ENCODE measurements at regions not wholly inside any gene's neighbourhood (a gene's known extent, or its start where the extent isn't known, plus 50 kb on each side); places are given as distances from the start of the nearest gene placed in this dataset.
"Not testable (repeated sequence)": the region's sequence is repeated elsewhere in the genome, so short reads cannot be mapped to it uniquely, and the experiment has no call there.

DNA sequence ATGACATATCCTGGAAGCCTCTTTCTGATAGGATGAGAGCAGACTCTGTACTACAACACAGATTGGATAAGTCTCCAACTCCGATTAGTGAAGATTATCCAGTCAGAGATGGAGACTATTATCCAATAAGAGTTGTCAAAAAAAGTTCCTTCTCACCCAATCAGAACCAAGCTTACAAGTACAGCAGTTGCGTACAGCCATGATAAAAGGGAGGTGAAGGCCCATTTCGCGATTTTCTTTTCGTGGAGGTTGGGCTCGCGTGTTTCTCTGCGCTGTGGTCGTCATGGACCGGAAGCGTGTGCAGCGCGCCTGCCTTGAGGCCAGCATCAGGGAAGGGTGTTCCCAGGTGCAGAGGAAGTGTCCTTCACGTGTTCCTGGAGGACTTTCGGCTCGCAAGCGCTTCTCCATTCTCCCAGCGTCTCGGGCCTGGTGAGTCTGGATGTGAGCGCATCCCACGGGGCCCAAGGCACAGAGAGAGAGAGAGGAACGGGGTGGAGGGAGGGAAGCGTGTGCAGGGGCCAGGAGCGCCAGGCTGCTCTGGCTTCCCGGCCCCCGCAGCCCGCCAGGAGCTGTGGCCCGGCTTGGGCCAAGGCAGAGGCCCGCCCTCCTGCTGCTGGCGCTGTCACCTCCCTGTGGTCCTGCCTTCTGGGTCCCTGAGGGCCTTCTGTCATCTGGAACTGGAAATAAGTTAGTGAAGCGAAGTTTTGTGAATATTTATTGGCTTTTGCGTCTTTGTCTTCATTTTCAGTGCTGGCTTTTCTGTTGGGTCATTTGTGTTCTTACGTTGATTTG, 53.9 kb downstream of the CDRT15L2 start:
- not testable (repeated sequence) for H3K27ac Mint-ChIP-seq; H3K36me3 Mint-ChIP-seq (ENCODE audit: low read depth); H3K4me1 Mint-ChIP-seq; H3K27me3 Mint-ChIP-seq; H3K9me3 Mint-ChIP-seq; DNase-seq; H3K4me3 Mint-ChIP-seq; ATAC-seq

DNA sequence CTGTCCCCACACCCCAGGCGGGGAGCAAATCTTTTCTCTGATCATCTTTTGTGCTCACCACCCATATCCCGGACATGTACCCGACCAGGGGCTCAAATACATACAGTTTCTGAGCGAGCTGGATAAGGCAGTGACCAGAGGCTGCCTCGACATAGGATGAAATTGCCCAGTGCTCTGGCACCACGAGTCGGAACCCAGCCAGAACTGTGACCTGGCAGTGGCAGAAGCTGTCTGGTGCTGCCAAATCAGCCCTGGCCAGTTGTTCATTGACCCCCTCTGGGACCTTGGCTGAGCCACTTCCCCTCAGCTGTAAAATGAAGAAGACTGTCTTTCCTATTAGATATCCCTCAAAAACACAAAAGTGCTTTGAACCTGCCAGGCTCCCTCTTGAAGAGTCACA, 60.6 kb downstream of the CDRT15L2 start:
- H3K36me3 Mint-ChIP-seq (ENCODE audit: low read depth); H3K27ac Mint-ChIP-seq; H3K9me3 Mint-ChIP-seq; H3K4me3 Mint-ChIP-seq; DNase-seq; H3K27me3 Mint-ChIP-seq; ATAC-seq; H3K4me1 Mint-ChIP-seq: not testable (repeated sequence)

DNA sequence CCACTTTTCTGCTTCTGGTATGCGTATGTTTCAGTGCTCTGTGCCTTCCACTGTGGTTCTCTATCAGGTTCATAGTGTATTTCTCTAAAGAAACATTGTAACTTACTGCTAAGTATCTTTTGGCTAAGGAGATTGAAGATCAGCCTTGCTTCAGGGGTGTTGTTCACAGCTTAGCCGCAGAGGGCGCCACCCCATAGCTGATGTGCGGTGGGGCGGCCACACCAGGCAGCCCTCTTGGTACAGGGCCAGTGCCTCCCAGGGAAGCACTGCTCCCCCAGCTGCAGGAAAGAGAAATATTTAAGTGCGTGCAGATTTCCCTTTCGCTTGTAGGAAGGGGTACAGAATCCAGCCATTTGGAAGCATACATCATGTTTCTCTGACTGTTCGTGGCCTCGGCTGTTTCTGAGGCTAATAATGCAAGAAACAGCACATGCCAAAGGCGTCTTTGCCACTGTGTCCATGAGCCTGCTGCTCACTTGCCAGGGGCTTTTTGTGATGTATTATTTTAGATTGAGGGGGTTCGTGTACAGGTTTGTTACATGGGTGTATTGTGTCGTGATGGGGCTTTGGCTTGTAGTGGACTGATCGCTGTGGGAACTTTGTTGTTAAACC, 67.2 kb downstream of the CDRT15L2 start:
- not testable (repeated sequence) for H3K9me3 Mint-ChIP-seq; H3K36me3 Mint-ChIP-seq (ENCODE audit: low read depth); H3K4me3 Mint-ChIP-seq; H3K27me3 Mint-ChIP-seq
- H3K4me1 Mint-ChIP-seq: peaks cover 15% of the 10 kb centered on the region
- peak; percentile 49 for ATAC-seq
- DNase-seq: peak; percentile 32
- peak overlapping the region; percentile 11 for H3K27ac Mint-ChIP-seq

GRCh38 chr17:20649097-20649767, 69.7 kb downstream of the CDRT15L2 start:
- not testable (repeated sequence) for H3K4me3 Mint-ChIP-seq; H3K27me3 Mint-ChIP-seq; DNase-seq; H3K27ac Mint-ChIP-seq; H3K36me3 Mint-ChIP-seq (ENCODE audit: low read depth); H3K9me3 Mint-ChIP-seq
- peak; percentile 75 for ATAC-seq
- H3K4me1 Mint-ChIP-seq: peaks cover 19% of the 10 kb centered on the region

- H3K27ac Mint-ChIP-seq: not testable (repeated sequence)
Measured at GRCh38 chr17:20651022-20651421, 71.5 kb downstream of the CDRT15L2 start.

DNA sequence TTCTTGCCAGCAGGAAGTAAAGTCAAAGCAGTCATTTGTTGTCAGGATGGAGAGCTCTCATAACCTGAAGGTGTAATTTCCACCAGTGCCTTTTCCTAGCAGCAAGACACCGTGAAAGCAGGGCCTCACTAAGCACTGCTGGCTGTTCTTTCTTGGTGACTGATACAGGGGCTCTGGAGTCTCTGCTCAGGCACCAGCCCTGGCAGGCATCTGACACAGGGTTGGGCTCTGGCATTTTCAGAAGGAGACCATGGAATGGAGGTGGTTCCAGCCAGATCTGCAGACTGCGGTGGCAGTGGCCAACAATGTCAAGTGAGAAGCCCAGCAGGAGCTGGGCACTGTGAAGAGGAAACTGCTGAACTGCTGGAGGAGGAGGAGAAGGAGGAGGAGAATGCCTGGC, 72.2 kb downstream of the CDRT15L2 start:
- DNase-seq; H3K27ac Mint-ChIP-seq; H3K36me3 Mint-ChIP-seq (ENCODE audit: low read depth); H3K9me3 Mint-ChIP-seq; H3K27me3 Mint-ChIP-seq; ATAC-seq; H3K4me3 Mint-ChIP-seq: not testable (repeated sequence)
- peaks cover 19% of the 10 kb centered on the region for H3K4me1 Mint-ChIP-seq

More at GRCh38 chr17:20651022-20651421, 71.5 kb downstream of the CDRT15L2 start:
- not testable (repeated sequence) for H3K4me3 Mint-ChIP-seq; H3K9me3 Mint-ChIP-seq; H3K27me3 Mint-ChIP-seq; H3K36me3 Mint-ChIP-seq (ENCODE audit: low read depth); ATAC-seq; DNase-seq
- H3K4me1 Mint-ChIP-seq: peaks cover 19% of the 10 kb centered on the region

GRCh38 chr17:20653391-20653790, 73.9 kb downstream of the CDRT15L2 start:
- DNase-seq; H3K27me3 Mint-ChIP-seq; H3K36me3 Mint-ChIP-seq (ENCODE audit: low read depth); H3K9me3 Mint-ChIP-seq; ATAC-seq; H3K27ac Mint-ChIP-seq; H3K4me3 Mint-ChIP-seq: not testable (repeated sequence)
- peaks cover 19% of the 10 kb centered on the region for H3K4me1 Mint-ChIP-seq

- peaks cover 17% of the 10 kb centered on the region for H3K4me1 Mint-ChIP-seq
- not testable (repeated sequence) for H3K36me3 Mint-ChIP-seq (ENCODE audit: low read depth); H3K27ac Mint-ChIP-seq; H3K4me3 Mint-ChIP-seq; ATAC-seq; DNase-seq; H3K27me3 Mint-ChIP-seq; H3K9me3 Mint-ChIP-seq
Measured at GRCh38 chr17:20654114-20654513, 74.6 kb downstream of the CDRT15L2 start.

GRCh38 chr17:20654575-20654974, 75.1 kb downstream of the CDRT15L2 start:
- not testable (repeated sequence) for ATAC-seq; H3K27ac Mint-ChIP-seq; DNase-seq; H3K27me3 Mint-ChIP-seq; H3K4me3 Mint-ChIP-seq; H3K36me3 Mint-ChIP-seq (ENCODE audit: low read depth); H3K9me3 Mint-ChIP-seq
- H3K4me1 Mint-ChIP-seq: peaks cover 13% of the 10 kb centered on the region

GRCh38 chr17:20665103-20665955, 85.8 kb downstream of the CDRT15L2 start:
- not testable (repeated sequence) for H3K27me3 Mint-ChIP-seq; ATAC-seq; DNase-seq; H3K27ac Mint-ChIP-seq; H3K4me3 Mint-ChIP-seq; H3K4me1 Mint-ChIP-seq; H3K36me3 Mint-ChIP-seq (ENCODE audit: low read depth); H3K9me3 Mint-ChIP-seq

- not testable (repeated sequence) for H3K9me3 Mint-ChIP-seq; H3K4me1 Mint-ChIP-seq; H3K27ac Mint-ChIP-seq; H3K36me3 Mint-ChIP-seq (ENCODE audit: low read depth); H3K27me3 Mint-ChIP-seq; H3K4me3 Mint-ChIP-seq; ATAC-seq; DNase-seq
Measured at GRCh38 chr17:20666689-20667088, 87.2 kb downstream of the CDRT15L2 start.

GRCh38 chr17:20667712-20668111, 88.2 kb downstream of the CDRT15L2 start:
- not testable (repeated sequence) for H3K36me3 Mint-ChIP-seq (ENCODE audit: low read depth)

DNA sequence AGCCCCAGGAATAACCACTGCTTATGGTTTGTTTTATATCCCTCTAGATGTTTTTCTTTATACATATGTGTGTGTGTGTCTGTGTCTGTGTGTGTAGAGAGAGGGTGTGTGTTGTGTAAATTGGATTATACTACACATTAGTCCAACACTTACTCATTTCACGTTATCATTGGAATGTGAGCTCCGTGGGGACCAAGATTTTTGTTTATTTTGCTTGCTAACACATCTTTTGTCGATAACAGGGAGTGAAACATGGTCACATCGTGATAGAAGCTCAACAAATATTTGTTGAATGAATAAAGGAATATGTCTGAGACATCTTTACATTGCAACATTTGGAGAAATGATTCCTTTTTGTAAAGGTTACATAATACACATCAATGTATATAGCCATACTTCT, 88.8 kb downstream of the CDRT15L2 start:
- not testable (repeated sequence) for H3K4me1 Mint-ChIP-seq; H3K9me3 Mint-ChIP-seq; H3K27ac Mint-ChIP-seq; H3K4me3 Mint-ChIP-seq; ATAC-seq; DNase-seq; H3K36me3 Mint-ChIP-seq (ENCODE audit: low read depth); H3K27me3 Mint-ChIP-seq

More at GRCh38 chr17:20667712-20668111, 88.2 kb downstream of the CDRT15L2 start:
- not testable (repeated sequence) for DNase-seq, H3K27ac Mint-ChIP-seq, H3K9me3 Mint-ChIP-seq, H3K4me1 Mint-ChIP-seq, H3K4me3 Mint-ChIP-seq, H3K27me3 Mint-ChIP-seq, ATAC-seq

GRCh38 chr17:20668868-20669267, 89.3 kb downstream of the CDRT15L2 start:
- not testable (repeated sequence) for H3K4me3 Mint-ChIP-seq; H3K36me3 Mint-ChIP-seq (ENCODE audit: low read depth); H3K4me1 Mint-ChIP-seq; ATAC-seq; H3K27me3 Mint-ChIP-seq; H3K9me3 Mint-ChIP-seq; DNase-seq; H3K27ac Mint-ChIP-seq

Data from activated naive CD8-positive, alpha-beta T cell treated with anti-CD3 and anti-CD28 coated beads, Interleukin-2, amount 50 U/mL, for 24 hours (primary cell).